ENCODE measurements at regions not wholly inside any gene's neighbourhood (a gene's known extent, or its start where the extent isn't known, plus 50 kb on each side); places are given as distances from the start of the nearest gene placed in this dataset.

DNA sequence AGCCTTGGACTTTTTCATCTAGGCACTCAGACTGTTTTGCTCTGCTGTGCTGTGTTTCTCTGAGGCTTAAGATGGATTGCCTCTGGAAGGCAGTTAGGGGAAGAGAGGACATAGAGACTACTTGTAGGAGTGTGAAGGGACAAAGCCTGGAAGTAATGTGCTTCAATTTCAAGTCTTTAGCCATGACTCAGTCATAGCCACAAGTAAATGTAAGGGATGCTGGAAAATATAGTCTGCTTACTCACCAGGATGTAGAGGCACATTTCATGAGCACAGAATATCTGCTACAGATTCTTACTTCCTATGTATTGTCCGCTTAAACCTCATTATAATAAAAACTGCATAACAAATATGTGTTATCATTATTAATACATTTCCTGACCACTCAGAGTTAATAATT lies 794.3 kb upstream of the NOVA1 start:
- TF ChIP-seq POLR2A (IDR thresholded peaks at IDR 0.05; ENCODE audit: low read length): no peak
- TF ChIP-seq GATA1 (IDR thresholded peaks at IDR 0.05; ENCODE audit: low read depth, low read length): no peak
